ENCODE measurements at regions not wholly inside any gene's neighbourhood (a gene's known extent, or its start where the extent isn't known, plus 50 kb on each side); places are given as distances from the start of the nearest gene placed in this dataset.

GRCh38 chr1:193588311-193589082 lies 402.1 kb upstream of the B3GALT2 start (continued):
- TF ChIP-seq E2F8 (IDR thresholded peaks at IDR 0.05; ENCODE audit: low read depth, partially characterized antibody) (no peak), POLR2AphosphoS5 (IDR thresholded peaks at IDR 0.05; ENCODE audit: low read length) (no peak), ATF7 (IDR thresholded peaks at IDR 0.05; ENCODE audit: low read depth) (no peak), REST (IDR thresholded peaks at IDR 0.05; ENCODE audit: low read depth, low read length) (no peak), SIX5 (IDR thresholded peaks at IDR 0.05; ENCODE audit: low read depth, low read length, severe bottlenecking) (no peak), KAT2A (conservative IDR thresholded peaks at IDR 0.05; ENCODE audit: control insufficient read depth, low read depth, low read length) (no peak), FOXK2 (IDR thresholded peaks at IDR 0.05) (no peak)
